ENCODE measurements at regions not wholly inside any gene's neighbourhood (a gene's known extent, or its start where the extent isn't known, plus 50 kb on each side); places are given as distances from the start of the nearest gene placed in this dataset.

DNA sequence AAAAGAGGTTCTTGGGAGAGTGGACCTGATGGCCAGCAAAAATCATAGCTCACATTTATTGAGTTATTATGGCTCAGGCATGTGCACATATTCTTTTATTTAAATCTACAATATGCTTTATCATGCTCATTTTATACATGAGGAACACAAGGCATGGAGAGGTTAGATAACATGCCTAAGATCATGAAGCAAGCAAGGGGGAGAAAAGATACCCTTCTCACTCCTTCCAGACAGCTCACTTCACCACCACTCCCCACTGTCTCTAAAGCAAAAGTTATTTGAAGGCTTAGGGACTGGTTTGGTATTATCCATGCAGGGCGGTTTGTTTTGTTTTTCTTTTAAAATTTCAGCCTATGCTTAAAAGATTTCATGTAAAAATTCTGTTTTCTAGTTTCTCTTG is 59.0 kb upstream of the PDE8B start:
- TF ChIP-seq, protein P1, sequence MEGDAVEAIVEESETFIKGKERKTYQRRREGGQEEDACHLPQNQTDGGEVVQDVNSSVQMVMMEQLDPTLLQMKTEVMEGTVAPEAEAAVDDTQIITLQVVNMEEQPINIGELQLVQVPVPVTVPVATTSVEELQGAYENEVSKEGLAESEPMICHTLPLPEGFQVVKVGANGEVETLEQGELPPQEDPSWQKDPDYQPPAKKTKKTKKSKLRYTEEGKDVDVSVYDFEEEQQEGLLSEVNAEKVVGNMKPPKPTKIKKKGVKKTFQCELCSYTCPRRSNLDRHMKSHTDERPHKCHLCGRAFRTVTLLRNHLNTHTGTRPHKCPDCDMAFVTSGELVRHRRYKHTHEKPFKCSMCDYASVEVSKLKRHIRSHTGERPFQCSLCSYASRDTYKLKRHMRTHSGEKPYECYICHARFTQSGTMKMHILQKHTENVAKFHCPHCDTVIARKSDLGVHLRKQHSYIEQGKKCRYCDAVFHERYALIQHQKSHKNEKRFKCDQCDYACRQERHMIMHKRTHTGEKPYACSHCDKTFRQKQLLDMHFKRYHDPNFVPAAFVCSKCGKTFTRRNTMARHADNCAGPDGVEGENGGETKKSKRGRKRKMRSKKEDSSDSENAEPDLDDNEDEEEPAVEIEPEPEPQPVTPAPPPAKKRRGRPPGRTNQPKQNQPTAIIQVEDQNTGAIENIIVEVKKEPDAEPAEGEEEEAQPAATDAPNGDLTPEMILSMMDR (IDR thresholded peaks at IDR 0.05), result no peak
- TF ChIP-seq POLR2A (IDR thresholded peaks at IDR 0.05), result no peak
